ENCODE measurements at regions not wholly inside any gene's neighbourhood (a gene's known extent, or its start where the extent isn't known, plus 50 kb on each side); places are given as distances from the start of the nearest gene placed in this dataset.
"Not testable (repeated sequence)": the region's sequence is repeated elsewhere in the genome, so short reads cannot be mapped to it uniquely, and the experiment has no call there.

GRCh38 chr3:110323349-110323748 lies 748.3 kb upstream of the NECTIN3 start:
- DNase-seq (ENCODE audit: low read depth in 2 of 2), result no peak

GRCh38 chr3:110324171-110324705 lies 747.4 kb upstream of the NECTIN3 start:
- no peak for DNase-seq (ENCODE audit: low read depth in 2 of 2)

GRCh38 chr3:110327870-110328269 lies 743.7 kb upstream of the NECTIN3 start:
- no peak for DNase-seq (ENCODE audit: low read depth in 2 of 2)

- not testable (repeated sequence) for DNase-seq (ENCODE audit: low read depth in 2 of 2)
Measured at GRCh38 chr3:110331562-110331961, 740.1 kb upstream of the NECTIN3 start.

- no peak for DNase-seq (ENCODE audit: low read depth in 2 of 2)
Measured at GRCh38 chr3:110332629-110333028, 739.0 kb upstream of the NECTIN3 start.

DNA sequence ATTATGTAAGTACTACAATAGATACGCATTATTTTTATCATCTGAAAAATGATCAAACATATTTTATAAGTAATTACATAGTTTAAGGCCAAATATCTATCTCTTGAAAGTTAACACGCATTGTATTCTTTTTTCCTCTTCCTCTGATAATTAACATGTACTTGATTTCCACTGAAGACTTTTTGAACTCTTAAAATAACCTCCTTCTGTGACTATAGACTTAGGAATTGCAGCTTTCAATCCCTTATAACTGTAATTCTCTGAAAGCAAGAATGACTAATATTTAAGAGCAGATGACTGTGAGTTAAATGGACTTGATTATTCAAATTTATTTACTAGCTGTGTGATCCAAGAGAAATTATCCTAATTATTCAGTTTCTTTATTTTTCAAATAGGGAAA lies 730.6 kb upstream of the NECTIN3 start:
- DNase-seq (ENCODE audit: low read depth in 2 of 2), result peak in 1 of 2 experiments; percentile 5

DNA sequence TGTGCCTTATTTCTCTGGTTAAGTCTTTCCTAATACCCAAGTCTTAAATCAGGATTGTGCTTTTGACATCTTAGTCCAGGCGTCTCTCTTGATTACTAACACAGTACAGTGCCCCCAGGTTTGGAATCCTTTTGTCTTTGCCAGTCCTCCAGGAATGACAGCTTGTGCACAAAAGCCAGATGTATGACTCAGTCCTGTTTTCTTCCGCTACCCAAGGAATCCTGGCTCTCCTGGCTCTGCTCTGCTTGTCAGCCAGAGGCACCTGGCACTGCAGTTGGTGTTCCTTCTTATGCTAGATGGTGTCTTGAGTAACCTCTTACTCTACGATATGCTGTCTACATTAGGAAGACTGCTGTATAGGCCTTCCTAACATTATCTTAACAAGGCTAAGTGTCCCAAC lies 728.2 kb upstream of the NECTIN3 start:
- peak in 1 of 2 experiments; percentile 4 for DNase-seq (ENCODE audit: low read depth in 2 of 2)

GRCh38 chr3:110343945-110344344 lies 727.7 kb upstream of the NECTIN3 start:
- DNase-seq (ENCODE audit: low read depth in 2 of 2), result no peak

DNA sequence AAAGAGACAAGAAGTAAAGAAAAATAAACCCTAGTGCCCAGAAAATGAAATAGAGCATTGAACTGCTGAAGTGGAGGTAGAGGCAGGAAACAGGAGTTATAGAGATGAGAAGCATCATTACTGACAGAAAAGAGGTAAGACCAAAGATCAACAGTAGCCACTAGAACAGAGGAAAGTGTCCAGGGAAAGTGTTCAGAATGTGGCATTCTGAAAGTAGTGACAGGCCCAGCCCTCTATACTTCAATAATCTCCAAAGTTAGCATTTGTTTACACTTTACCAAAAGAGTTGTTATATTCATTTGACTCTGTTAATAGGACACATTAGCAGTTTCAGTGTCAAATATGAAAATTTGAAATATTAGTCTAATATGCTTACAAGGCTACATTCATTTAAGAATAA lies 727.1 kb upstream of the NECTIN3 start:
- DNase-seq (ENCODE audit: low read depth in 2 of 2), result no peak

- DNase-seq (ENCODE audit: low read depth in 2 of 2), result no peak
Measured at GRCh38 chr3:110344897-110345767, 726.5 kb upstream of the NECTIN3 start.

DNA sequence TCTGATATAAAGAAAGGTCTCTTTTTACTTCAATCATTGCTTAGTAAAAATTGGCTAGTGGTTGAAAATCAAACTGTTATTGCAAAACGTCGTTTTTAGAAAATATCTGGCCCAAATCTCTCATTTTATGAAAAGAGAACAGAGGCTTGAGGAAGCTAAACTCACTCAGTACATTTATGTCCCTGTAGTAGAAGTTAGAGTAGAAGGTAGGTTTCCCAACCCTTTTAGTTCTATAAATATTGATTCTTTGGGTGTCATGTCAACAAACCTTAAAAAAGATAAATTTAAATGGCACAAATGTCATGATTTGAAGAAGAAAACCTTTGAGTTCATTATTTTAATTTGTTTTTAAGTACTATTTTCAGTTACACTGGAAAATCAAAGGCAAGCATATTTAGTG lies 722.3 kb upstream of the NECTIN3 start:
- no peak for DNase-seq (ENCODE audit: low read depth in 2 of 2)

DNA sequence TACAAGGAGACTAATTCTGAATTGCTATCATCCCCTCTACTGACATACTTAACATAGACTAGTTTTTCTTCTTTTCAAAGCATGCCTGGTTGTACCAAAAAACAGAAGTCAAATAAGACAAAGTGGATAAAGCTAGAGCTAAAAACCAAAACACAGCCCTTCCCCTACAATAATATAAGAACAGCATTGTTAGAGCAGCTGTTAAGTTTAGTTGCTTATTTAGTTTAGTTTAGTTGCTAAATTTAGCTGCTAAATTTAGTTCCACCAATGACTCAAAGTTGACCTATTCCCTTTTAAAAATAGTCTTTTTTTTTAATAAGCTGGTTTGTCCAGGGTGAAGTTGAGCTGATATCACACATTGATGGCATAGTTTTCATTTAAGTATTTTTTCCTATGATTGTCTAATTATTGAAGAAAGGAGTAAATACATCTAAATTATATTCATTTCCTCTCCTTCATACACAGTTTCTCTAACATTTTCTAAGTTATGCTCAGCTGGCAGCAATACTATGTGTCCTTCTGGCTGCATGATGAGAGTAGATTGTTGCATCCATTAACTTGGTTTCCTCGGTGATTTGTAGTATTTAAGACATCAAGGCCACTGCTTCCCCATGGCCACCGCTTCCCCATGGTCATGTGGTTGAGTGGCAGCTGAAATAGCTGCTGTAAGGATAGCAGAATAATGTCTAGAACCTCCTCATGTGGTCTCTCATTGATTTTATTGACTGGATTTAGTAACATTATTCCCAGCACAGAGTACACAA lies 718.6 kb upstream of the NECTIN3 start:
- DNase-seq (ENCODE audit: low read depth in 2 of 2), result no peak

- peak; percentile 3 to 24 for DNase-seq (ENCODE audit: low read depth in 2 of 2)
Measured at GRCh38 chr3:110362751-110363150, 708.9 kb upstream of the NECTIN3 start.

DNA sequence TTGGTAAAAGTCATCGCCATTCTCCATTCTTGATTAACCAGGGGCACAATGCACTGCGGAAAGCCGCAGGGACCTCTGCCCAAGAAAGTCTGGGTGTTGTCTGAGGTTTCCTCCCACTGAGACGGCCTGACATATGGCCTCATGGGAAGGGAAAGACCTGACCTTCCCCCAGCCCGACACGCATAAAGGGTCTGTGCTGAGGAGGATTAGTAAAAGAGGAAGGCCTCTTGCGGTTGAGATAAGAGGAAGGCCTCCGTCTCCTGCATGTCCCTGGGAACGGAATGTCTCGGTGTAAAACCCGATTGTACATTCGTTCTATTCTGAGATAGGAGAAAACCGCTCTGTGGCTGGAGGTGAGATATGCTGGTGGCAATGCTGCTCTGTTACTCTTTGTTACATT lies 704.3 kb upstream of the NECTIN3 start:
- not testable (repeated sequence) for DNase-seq (ENCODE audit: low read depth in 2 of 2)

DNA sequence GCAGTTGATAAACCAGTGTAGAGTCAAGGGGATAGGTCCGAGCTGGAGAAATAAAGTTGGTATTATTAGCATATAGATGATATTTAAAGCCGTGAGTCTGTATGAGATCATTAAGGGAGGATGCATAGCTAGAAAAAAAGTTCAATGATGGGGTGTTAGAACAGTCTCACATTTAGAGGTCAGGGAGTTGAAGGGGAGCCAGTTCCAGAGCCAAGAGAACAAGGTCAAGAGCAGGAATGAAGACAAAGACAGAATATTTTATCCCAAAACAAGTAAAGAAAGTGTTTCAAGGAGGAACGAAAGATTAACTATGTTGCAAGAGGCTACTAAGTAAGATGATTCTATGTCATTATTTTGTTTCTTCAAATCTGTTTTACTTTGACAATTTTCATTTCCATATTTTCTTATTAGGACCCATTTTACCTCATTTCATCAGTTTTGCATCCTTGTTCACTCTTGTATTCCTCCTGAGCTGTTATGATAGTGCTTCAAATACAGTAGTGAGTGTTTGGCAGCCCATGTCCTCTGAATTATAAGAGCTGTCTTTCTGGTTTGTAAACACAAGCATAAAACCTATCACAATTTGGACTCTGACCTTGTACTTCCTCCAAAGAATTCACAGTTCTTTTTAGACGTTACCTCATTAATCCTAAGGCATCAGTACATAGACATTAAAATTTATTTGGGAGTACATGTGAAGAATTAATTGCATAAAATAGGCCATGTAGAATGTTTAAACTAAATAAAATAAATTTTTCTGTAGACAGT lies 695.7 kb upstream of the NECTIN3 start:
- no peak for DNase-seq (ENCODE audit: low read depth in 2 of 2)

DNA sequence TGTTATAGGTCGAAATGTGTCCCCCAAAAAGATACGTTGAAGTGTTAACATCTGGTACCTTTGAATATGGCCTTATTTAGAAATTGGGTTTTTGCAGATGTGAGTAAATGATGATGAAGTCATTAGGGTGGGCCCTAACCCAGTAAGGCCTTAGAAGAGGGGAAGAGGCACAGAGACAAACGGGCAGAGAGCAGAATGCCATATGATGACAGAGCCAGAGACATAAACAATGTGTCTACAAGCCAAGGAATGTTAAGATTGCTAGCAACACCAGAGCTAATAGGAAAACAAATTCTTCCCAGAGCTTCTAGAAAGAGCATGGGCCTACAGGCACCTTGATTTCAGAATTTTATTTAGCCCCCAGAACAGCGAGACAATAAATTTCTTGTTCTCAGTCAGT lies 693.1 kb upstream of the NECTIN3 start:
- DNase-seq (ENCODE audit: low read depth in 2 of 2), result no peak

DNA sequence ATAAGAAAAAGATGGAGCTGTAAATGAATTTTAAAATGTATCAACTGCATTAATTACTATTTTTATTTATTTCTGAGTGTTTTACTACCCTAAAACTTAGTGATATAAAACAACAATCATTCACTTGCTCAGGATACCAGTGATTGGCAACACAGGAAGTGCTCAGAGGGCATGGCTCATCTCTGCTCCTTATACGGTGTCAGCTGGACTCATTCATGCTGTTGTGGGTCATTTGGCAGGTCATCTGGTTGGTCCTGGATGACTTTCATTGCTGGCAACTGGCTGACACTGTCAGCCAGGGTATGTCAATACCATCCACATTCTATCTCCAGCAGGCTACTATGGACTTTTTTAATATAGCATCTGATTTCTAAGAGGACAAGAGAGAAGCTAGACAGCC lies 689.6 kb upstream of the NECTIN3 start:
- DNase-seq (ENCODE audit: low read depth in 2 of 2), result no peak

DNA sequence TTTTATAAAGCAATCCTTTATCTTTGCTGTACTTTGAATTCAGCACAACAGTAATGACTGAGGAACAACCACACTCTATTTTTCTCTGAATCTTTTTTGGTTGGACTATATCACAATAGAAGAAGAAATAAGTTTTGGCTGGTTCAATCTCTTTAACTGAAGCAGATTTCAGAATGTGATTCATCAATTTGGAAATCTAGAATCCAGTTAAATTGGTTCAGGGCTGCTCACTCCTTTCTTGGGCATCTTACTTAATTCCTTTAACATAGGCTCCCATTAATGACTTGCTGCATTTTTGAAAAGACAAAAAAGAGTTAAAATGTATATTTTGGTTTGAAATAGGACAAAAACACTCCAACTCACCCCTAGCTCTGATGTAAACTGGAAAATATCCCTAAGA lies 688.3 kb upstream of the NECTIN3 start:
- DNase-seq (ENCODE audit: low read depth in 2 of 2), result no peak

DNA sequence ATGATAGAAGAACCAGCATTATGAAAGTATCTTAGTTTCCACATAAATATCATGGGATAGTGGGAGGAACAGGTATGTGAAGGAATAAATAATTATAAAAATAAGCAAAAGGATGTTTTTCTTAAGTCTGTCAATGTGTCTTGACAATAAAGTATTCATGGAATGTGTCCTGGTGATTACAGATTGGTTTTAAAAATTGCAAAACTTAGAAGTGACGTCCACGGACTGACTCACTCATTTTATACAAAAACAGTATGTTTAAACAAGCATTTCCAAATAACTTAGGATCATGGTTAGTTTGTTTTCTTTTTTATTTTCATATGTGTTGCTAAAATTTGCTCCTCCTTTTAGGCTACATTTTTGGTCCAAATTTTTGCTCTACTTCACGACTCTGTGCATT lies 687.0 kb upstream of the NECTIN3 start:
- DNase-seq (ENCODE audit: low read depth in 2 of 2), result peak in 1 of 2 experiments; percentile 3

GRCh38 chr3:110389005-110389404 lies 682.6 kb upstream of the NECTIN3 start:
- DNase-seq (ENCODE audit: low read depth in 2 of 2), result no peak

DNA sequence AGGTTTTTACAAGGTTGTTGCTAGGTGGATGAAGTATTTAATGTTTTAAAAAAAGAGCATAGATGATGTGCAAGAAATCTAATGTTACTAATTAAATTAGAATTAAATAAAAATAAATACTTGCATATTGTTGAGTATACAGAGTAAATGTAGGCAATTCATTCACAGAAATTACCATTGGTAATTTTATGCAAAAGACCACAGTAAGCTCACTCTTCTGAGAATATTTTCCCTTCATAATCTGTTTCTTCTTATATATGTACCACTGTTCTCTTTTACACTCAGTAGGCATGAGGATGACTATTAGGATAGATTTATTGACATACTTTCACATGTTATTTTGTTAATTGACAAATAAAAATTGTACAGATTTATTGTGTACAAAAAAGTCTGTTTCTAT lies 681.2 kb upstream of the NECTIN3 start:
- DNase-seq (ENCODE audit: low read depth in 2 of 2), result no peak

- DNase-seq (ENCODE audit: low read depth in 2 of 2), result no peak
Measured at GRCh38 chr3:110391042-110391441, 680.6 kb upstream of the NECTIN3 start.
